Activated CD8-positive, alpha-beta memory T cell treated with anti-CD3 and anti-CD28 coated beads, Interleukin-2, amount 50 U/mL, for 24 hours (primary cell): ENCODE measurements at regions not wholly inside any gene's neighbourhood (a gene's known extent, or its start where the extent isn't known, plus 50 kb on each side); places are given as distances from the start of the nearest gene placed in this dataset.

Experiments
- DNase-seq: peaks from one replicate; pipeline ENCODE4 v3.0.0-alpha.2; 2020; ENCODE audit errors: extremely low read depth

- no peak for DNase-seq
These were observed 109.0 kb downstream of the SIK1 start for GRCh38 chr21:43317959-43318358.

GRCh38 chr21:43317254-43317748 is 109.6 kb downstream of the SIK1 start:
- no peak for DNase-seq

GRCh38 chr21:43316156-43316845 is 110.6 kb downstream of the SIK1 start:
- no peak for DNase-seq

DNA sequence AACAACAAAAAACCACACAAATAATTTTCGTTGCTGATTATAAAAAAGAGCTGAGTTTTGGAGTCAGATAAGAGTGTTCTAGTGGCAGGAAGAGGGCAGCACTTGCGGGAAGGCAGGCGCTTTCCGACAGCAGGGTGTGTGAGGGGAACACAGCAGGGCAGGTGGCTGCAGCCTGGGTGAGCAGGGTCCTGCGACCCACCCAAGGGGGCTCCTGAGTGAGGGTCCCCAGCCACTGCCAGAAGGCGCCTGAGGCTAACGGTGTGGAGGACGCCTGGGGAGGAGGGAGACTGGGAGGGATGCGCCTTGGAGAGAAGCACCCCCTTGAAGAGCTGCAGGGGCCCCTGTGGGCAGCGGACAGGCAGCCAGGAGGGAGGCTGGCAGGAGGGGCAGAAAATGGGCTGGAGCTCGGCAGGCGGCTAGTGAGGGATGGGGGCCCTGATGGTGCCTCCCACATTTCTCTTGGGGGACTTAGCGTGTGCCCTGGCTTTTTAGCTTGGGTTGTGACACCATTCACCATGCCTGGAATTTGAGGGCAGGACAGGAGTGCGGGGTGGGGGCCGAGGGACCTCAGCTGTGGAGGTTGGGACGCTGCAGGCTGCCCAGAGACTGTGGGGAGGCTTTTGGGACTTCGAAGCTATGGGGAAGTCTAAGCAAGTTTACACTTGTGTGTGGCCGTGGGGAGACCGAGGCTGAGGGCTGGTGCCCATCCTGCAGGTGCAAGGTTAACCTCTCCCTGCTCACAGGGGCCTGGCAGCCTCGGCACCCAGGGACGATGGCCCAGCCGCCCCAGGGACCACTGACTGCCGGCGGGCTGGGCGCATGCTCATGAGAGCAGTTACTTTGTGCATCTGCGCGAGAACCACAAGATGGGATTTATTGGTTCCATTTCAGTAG is 111.4 kb downstream of the SIK1 start:
- DNase-seq: no peak

DNA sequence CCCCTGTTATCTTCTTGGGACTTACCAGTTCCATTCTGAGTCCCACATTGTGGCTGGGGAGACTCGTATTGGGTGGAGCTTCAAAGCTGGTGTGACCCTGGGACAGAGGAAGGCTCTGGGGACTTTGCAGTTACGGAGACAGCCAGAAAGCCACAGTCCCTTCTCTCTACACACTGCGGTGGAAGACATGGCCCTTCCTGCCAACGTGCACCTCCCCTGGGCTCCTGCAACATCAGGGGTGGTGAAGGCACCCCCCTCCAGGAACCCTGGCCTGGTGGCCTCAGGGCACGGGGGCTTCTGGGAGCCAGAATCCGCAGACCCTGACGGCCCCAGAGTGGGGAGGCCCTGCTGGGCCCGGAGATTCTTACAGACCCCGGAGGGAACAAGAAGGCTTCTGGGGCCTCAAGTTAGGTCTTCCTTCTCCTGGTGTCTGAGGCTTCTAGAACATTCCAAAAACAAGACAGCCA is 113.0 kb downstream of the SIK1 start:
- DNase-seq: no peak

DNA sequence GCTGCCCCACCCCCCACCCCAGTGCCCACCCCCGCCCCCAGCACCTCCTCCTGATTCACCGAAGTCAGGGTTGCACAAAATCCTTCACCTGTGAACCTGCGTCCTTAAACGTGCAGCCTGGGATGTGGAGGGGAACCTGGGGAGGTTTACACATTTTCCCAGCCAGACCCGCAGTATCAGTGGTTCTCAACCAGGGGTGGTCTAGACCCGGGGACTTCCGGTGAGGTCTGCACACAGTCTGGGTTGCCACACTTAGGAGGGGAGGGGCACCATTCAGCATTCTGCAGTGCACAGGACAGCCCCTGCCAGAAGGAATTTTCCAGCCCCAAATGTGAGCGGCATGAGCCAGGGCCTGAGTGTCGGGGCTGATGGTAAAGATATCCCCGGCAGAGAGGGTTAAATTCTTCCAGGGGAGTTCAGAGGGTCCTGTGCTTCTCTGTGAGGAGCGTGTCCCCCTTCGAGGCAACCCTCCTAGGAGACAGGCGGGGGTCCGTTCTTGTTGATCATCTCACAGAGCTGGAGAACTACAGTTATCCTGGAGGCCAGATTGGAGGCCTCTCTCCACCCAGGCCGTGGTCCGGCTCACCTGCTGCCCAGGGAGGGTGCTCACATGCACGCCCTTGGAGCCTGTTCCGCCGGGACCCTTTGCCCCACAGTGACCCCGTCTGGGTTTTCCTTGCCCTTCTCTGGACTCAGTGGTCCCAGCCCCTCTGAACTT is 113.6 kb downstream of the SIK1 start:
- DNase-seq: no peak

- DNase-seq: no peak
These were observed 114.2 kb downstream of the SIK1 start for GRCh38 chr21:43312751-43313169.

GRCh38 chr21:43312011-43312410 is 114.9 kb downstream of the SIK1 start:
- no peak for DNase-seq

- no peak for DNase-seq
These were observed 115.6 kb downstream of the SIK1 start for GRCh38 chr21:43311301-43311817.

DNA sequence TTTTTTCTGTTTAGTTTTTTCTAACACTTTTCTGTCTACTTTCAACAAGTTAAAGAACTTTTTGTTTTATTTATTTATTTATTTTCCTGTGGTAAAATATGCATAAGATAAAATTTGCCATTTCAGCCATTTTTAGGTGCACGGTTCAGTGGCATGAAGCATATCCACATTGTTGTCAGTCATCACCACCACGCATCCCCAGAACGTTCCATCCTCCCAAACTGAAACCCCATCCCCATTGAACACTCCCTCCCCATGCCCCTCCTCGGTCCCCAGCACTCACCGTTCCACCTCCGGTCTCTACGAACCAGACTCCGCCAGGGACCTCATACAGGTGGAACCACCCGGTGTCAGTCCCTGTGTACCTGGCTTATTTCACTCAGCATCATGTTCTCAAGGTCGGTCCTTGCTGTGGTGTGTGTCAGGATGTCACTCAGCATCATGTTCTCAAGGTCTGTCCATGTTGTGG is 118.1 kb downstream of the SIK1 start:
- DNase-seq: no peak

- no peak for DNase-seq
These were observed 118.7 kb downstream of the SIK1 start for GRCh38 chr21:43308101-43308814.

GRCh38 chr21:43307677-43308070 is 119.3 kb downstream of the SIK1 start:
- no peak for DNase-seq

DNA sequence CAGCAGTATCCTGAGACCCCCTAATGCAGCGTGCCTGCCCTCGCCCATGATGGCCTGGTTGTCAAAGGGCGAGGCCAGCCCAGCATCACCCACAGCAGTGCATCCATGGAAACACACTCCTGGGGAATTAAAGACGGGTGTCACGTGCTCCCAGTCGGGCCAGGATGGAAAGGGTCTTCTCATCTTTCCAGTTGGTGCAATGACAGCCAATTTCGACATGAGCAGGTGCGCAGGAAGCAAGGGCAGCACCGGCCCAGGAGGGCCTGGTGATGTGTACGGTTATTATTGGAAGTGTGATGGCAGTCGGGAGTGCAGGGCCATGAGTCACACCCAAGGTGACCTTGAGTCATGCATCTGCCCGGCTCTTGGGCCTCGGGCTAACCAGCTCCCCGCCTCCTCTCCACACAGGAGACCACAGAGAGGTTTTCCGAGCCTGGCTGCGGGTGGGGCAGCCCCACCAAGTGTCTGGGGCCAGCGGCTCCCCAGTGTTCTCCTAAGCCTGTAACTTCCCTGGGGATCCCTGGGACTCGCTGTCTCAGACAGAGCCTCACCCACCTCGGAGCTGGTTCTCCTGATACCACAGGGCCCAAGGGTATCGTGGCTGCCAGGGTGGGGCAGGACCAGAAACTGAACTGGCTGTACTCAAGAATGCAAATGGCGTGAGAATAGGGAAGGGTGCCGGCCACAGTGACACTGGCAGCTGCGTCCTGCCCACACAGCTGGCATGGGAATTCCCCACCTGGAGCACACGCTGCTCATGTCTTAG is 119.8 kb downstream of the SIK1 start:
- no peak for DNase-seq

GRCh38 chr21:43306391-43306790 is 120.5 kb downstream of the SIK1 start:
- no peak for DNase-seq

DNA sequence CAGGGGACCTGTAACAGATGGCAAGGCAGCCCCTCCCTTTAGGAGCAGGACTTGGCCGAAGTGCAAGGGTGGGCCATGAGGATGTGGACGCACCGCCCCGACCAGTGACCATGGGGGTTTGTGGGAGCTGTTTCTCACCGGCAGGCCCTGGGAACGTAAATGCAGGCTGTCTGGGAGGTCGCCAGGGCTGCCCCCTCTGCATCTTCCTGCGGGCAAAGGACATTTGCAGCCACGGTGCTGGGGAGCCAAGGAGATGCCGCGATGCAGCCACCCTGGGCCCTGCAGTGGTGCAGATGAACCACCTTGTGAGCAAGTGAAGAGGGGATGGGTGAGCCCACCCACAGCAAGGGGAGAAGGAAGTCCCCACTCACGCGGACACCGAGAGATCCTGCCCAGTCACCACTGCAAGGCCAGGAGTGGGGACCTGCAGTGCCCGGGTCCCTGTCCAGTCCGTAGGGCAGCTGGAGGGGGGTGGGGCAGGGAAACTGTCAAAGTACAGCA is 121.1 kb downstream of the SIK1 start:
- no peak for DNase-seq

GRCh38 chr21:43305336-43305665 is 121.6 kb downstream of the SIK1 start:
- DNase-seq: no peak

DNA sequence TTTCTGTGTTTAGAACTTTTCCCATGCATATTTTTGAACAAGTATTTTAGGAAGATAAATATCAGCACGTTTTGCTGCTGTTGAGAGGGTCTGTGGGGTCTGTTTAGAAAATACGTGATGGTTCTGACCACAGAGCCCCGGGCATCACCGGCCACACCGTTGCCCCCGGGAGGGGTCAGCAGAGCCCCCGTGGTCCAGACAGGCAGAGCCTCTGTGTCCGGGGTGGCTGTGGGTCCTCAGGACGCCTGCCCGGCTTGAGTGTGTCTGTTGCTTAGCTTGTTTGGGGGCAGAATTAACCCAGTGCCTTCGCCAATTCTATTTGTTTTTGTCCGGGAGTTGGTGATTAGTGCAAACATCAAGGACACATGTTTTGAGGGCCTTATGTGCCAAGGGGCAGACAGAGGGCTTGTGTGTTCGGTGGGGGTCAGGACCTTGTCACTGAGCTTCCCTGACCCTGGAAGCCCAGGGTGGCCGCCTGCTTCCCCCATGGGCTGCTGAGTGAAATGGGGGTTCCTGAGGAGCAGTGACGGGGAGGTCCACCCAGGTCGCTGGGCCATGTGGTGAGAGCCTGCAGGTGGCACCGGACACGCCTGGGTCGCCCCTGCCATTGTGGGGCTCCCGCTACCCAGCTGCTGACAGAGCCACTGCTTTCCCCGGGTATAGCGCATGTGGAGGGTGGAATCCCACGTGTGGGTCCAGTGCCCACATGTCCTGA is 122.2 kb downstream of the SIK1 start:
- DNase-seq: no peak

GRCh38 chr21:43304206-43304605 is 122.7 kb downstream of the SIK1 start:
- no peak for DNase-seq

DNA sequence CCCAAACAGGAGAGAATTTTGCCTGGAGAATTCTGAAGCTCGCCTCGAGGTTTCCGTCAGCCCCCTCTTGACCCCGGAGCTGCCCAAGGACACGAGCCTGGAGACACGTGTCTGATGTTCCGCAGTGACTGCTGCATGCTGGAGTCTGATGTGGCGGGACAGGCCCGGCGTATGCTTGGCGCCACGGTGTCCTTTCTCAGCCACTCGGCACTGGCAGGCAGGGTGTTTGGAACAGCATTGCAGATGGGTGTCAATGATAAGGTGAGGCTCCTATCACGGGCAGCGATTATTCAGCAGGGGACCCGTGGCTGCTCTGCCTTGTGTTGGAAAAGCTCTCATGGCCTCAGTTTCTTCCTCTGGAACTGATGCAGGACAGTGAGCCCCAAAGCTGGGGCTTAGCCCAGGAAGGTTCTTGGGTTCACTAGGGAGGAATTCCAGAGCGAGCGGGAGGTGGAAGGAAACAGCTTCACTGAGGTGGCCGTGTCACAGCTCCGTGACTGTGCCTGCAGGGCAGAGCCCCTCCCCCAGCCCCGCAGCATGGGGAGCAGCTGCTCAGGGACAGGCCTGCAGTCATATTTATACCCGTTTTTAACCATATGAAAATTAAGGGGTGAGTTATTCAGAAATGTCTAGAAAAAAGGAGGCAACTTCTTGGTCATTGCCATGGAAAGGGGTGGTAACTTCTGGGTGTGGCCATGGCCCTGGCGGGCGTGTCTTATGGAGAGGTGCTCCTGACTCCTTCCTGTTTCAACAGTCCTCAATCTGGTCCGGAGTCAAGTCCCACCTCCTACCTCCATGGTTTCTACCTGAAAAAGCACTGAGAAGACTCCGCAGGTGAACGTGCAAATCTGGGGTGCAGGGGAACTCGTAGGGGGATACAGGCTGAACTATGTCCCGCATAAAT is 123.4 kb downstream of the SIK1 start:
- no peak for DNase-seq
